ENCODE measurements at regions not wholly inside any gene's neighbourhood (a gene's known extent, or its start where the extent isn't known, plus 50 kb on each side); places are given as distances from the start of the nearest gene placed in this dataset.

GRCh38 chr2:66382091-66382490, 52.8 kb upstream of the MEIS1 start:
- DNase-seq (ENCODE audit: low spot score) = no peak

DNA sequence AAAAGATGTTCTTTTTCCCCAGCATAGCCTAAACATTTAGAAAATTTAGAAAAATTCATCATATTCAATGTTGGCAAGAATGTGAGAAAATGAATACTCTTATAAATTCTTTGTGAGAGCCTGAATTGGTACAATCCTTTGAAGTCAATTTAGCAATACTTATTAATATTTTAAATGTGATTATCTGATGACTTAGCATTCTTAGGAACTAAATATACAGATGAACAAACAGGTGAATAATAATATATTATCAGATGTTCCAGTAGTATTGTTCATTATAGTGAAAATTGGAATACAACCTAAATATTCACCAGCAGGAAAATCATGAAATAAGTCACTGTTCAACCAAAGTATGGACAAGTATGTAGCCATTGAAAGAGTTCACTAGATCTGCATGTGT, 55.5 kb upstream of the MEIS1 start:
- no peak for DNase-seq (ENCODE audit: low spot score)

DNA sequence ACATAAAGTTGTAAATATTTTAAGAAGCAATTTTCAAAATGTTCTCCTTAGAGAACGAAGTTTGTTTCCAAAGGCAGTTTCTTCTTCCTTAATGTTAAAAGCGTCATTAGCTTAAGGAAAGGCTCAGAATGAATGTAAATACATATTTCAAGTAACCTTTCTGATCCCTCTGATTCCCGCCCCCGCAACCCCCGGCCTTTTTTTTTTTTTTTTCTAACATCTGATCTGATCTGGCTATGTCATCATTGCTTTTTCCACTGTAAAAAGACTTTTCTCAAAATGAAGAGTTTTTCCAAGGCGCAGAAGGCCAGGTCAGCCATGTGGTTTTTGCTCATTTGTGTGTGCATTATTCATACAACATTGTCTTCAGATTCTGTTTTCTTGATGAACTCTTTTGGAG, 57.1 kb upstream of the MEIS1 start:
- DNase-seq (ENCODE audit: low spot score) = no peak

- no peak for DNase-seq (ENCODE audit: low spot score)
These were observed 64.1 kb upstream of the MEIS1 start for GRCh38 chr2:66370824-66371223.

GRCh38 chr2:66366619-66367018, 68.3 kb upstream of the MEIS1 start:
- DNase-seq (ENCODE audit: low spot score) = no peak

DNA sequence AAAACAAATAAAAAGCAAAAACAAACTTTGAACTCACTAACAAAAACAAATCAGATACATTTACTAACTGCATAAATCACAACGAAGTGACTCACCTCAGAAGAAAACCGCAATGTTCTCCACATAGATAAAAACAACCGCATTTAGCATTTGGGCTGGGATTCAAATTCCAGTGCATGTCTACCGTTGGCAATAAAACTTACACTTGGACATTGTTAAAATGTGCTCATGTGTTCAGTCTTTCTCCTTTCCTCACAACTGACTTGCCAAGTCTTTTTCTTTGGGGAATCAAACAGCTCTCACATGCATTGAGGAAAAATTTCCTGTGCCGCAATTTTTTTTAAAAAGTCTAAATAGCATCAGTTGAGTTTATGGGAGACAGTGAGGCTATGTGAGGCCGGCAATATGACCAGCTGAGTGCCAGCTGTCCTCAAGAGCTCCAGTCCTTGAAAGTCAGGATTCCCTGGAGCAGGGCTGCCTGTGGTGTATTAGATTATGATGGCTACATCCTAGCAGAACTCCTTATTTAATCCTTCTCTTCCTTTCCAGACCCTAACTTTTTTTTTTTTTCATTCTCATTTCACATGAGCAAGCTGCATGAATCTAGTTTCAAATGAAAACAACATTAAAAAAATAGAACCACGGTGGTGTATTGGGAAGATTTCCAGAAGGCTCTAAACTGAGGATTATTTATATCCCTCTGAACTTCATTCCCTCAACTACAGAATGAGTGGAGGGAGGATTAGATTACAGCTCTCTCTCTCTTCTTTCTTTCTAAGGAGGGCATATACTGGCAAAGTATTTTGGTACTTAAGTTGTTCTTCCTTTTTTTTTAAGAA, 70.2 kb upstream of the MEIS1 start:
- DNase-seq (ENCODE audit: low spot score) = no peak

- DNase-seq (ENCODE audit: low spot score) = no peak
These were observed 72.2 kb upstream of the MEIS1 start for GRCh38 chr2:66362701-66363100.

- DNase-seq (ENCODE audit: low spot score) = no peak
These were observed 88.7 kb upstream of the MEIS1 start for GRCh38 chr2:66346231-66346664.

- DNase-seq (ENCODE audit: low spot score) = no peak
These were observed 90.8 kb upstream of the MEIS1 start for GRCh38 chr2:66344087-66344663.

GRCh38 chr2:66343259-66343658, 91.7 kb upstream of the MEIS1 start:
- no peak for DNase-seq (ENCODE audit: low spot score)

- no peak for DNase-seq (ENCODE audit: low spot score)
These were observed 94.4 kb upstream of the MEIS1 start for GRCh38 chr2:66340521-66340920.

DNA sequence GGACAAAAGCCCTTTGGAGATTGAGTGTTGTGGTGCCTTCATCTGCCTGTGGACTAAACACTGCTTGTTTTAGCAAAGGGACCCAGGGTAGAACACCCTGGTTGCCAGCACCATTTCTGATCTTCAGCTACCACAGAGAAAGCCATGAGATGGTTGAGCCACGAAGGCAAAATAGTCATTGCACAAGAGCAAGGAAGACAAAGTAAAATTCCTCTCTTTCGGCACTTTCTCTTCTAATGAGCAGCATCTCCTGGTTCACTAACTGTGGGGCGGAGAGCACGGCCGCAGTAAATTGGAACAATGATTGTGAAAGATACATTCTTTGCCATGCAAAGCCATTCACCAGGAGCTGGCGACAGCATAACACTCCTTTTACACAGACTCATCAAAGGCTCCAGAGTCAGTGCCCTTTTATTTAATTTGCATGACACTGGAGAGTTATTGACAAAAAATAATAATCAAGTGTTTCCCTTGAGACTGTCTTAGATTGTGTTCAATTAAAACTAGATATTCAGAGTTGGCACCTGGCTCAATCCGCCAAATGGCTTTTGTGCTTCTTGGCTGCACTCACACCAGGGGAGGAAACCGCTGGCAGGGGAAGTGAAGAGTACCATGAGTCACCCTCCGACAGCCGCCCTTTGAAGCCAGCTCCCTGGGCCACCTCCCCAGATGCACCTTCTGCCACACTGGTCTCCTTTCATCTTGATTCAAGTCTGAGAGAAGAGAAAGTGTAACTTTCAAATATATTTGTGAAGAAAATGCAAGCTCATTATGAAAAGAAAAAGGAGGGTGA, 100.5 kb upstream of the MEIS1 start:
- DNase-seq (ENCODE audit: low spot score) = no peak

- DNase-seq (ENCODE audit: low spot score) = no peak
These were observed 103.7 kb upstream of the MEIS1 start for GRCh38 chr2:66331176-66331575.

- DNase-seq (ENCODE audit: low spot score) = no peak
These were observed 105.8 kb upstream of the MEIS1 start for GRCh38 chr2:66329081-66329605.

DNA sequence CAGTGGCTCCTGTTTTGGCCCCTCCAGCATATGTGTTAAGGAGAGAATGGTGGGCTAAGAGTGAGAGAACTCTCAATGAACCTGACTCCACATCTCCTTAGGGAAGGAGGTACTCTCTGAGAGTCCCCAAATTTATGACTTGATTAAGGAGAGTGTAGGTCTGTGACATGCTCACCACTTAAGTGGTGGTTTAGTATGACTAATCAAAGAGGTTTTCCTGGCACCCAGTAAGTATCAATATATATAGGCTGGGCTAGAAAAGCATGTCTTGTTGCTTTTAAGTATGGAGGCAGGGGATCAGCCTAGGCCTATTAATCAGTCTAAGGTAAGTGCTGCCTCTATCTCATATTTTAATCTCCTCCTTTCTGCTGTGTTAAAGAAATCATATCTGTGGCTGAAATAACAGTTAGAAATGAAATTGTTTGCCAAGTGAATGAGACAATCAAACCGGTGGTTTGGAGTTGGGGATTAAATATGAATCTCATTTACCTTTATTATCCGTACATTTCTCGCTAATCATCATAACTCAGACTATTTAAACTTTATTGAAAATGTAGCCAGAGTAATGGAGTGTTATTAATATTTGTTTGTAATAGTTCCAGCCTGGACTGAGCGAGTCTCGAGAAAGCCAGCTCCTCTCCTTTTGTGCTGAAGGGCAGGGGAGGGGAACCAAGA, 107.7 kb upstream of the MEIS1 start:
- DNase-seq (ENCODE audit: low spot score) = no peak

- DNase-seq (ENCODE audit: low spot score) = no peak
These were observed 109.9 kb upstream of the MEIS1 start for GRCh38 chr2:66324909-66325528.

DNA sequence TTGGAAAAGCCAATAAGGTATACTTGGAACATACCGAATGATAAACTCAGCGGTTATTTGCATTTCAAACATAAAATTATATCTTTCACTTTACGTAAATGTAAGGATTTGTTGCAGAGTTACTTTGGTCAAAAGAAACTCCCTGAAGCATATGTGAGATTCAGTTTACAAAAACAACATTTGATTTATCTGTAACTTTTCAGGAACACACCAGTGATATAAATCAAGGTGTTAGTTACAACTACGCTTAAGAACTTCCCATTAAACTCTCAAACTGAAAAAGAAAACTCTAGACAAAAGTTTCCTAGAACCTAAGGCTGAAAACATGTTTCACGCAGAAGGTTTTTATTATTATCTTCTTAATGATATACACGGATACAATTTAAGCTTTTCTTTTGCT, 110.6 kb upstream of the MEIS1 start:
- no peak for DNase-seq (ENCODE audit: low spot score)

GRCh38 chr2:66323406-66323805, 111.5 kb upstream of the MEIS1 start:
- no peak for DNase-seq (ENCODE audit: low spot score)

- no peak for DNase-seq (ENCODE audit: low spot score)
These were observed 112.2 kb upstream of the MEIS1 start for GRCh38 chr2:66322506-66323260.

DNA sequence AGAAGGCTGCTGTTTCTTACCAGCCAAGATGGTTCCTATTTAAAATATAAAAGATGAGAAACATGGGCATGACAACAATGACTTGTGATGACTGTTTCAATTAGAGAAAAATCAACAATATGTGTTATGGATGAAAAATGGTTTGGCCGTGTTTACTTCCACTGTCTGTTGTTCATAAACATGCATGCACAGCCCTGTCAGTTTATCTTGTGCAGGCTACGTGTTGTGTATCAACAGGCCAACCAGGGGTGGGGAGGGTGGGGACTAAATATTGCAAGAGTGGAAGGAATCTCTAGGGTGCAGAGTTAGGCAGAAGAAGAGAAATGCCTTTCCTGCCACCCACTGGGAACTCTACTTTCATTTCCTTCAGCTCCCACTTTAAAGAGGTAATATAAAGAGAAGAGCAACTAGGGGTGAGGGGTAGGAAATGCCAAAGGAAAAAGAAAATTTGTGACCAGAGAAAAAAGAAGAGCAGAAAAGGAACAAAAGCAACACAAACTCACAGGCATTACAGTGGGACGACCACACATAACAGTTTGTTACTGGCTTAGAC, 116.8 kb upstream of the MEIS1 start:
- DNase-seq (ENCODE audit: low spot score) = no peak

Data from HuH-7.5 (cell line).